GM12892 (cell line): ENCODE measurements at regions not wholly inside any gene's neighbourhood (a gene's known extent, or its start where the extent isn't known, plus 50 kb on each side); places are given as distances from the start of the nearest gene placed in this dataset.
A peak's percentile ranks its signal among the peaks of the same experiment; 100 is the strongest.
"Not testable (repeated sequence)": the region's sequence is repeated elsewhere in the genome, so short reads cannot be mapped to it uniquely, and the experiment has no call there.

ENCODE experiments used
- DNase-seq: peaks from one replicate; pipeline ENCODE4 v3.0.0; 2011; ENCODE audit not compliant: insufficient read length
- FAIRE-seq: peaks from 2 replicates; lab custom pipeline; 2011; peaks lifted over from hg19 to GRCh38; lab: Jason Lieb, UNC
- POLR2A ChIP-seq: IDR thresholded peaks from 2 replicates; pipeline ENCODE4 v1.6.1; 2011; ENCODE audit warnings: low read depth, low read length, control low read depth
- POLR2AphosphoS5 ChIP-seq: IDR thresholded peaks from 2 replicates; pipeline ENCODE4 v1.6.1; 2011; ENCODE audit warnings: low read depth, low read length, control low read depth
- TAF1 ChIP-seq: IDR thresholded peaks from 2 replicates; pipeline ENCODE4 v1.6.1; 2011; ENCODE audit warnings: low read depth, mild to moderate bottlenecking, control low read depth, low read length, borderline replicate concordance

DNA sequence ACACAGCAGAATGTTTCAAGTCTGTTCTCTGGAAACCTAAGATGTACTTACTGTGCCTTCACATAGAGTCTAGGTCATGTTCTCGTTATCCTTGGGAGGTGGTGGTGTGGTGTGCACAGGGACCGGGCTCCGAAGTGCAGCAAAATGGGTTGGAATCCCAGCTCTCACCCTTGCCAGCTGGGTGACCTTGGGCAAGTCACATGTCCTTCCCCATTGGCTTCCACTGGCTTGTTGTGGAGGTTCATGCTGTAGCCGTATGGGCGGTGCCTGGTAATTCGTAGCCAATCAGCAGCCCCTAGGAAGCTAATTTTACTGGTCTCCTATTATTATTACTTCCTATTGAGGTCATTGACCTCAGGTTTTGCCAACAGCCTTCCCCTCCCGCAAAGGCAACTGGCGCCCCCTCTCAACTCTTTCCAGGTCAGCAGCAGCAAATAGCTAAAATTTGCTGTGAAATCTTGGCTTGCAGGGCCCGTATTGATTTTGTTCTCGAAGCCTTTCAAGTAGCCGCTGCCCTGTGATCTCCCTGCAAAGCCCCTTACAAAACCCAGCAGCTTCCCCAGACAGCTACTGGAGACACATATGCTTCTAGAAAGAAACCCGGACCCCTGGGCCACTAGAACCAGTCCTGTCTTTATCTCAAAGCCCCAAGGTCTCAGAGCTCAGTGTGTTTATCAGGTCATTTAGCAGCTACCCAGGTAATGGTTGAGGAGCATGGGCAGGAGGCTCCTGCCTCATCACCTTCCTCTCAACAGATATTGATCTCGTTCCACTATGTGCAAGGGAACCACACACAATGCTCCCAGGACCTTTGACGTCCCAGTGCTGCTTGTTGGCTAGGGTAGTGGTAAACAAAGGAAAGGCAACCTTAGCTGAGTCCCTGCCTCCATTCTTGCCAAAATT, 66.5 kb upstream of the SLC1A4 start:
- TF ChIP-seq POLR2AphosphoS5, result no peak
- FAIRE-seq, result no peak
- DNase-seq, result no peak

DNA sequence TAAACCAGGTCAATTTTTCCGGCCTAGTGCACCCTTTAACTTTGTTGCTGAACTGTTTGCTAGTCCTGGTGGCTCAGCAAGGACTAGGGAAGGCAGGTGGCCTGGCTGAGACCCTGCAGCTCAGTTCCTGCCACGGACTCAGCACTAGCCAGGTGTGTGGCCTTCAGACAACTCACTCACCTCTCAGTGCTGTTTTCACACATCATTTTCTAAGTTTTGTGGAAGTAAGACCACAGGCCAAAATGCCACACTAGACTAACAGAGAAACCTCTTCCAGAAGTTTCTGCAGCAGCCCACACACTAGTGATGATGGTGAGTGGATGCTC, 65.9 kb upstream of the SLC1A4 start:
- DNase-seq, result no peak
- TF ChIP-seq POLR2A (no peak), TAF1 (no peak), POLR2AphosphoS5 (no peak)
- FAIRE-seq, result no peak

GRCh38 chr2:64924170-64924934, 64.8 kb upstream of the SLC1A4 start:
- FAIRE-seq, result peak; percentile 78
- TF ChIP-seq POLR2AphosphoS5 (no peak), POLR2A (no peak), TAF1 (no peak)
- no peak for DNase-seq

GRCh38 chr2:64925930-64926722, 63.1 kb upstream of the SLC1A4 start:
- FAIRE-seq, DNase-seq: not testable (repeated sequence)

GRCh38 chr2:64928813-64929212, 60.4 kb upstream of the SLC1A4 start:
- DNase-seq (no peak), FAIRE-seq (no peak)
- TF ChIP-seq POLR2A (no peak), TAF1 (no peak)

GRCh38 chr2:64929333-64929732, 59.9 kb upstream of the SLC1A4 start:
- TF ChIP-seq POLR2AphosphoS5, result no peak
- TF ChIP-seq TAF1, result no peak
- TF ChIP-seq POLR2A, result no peak
- DNase-seq (no peak), FAIRE-seq (no peak)

GRCh38 chr2:64930258-64930671, 58.9 kb upstream of the SLC1A4 start:
- DNase-seq, result no peak
- peak; percentile 66 for FAIRE-seq
- TF ChIP-seq POLR2A, result peak; percentile 24; the same call in 1 of the 2 replicates
- no peak for TF ChIP-seq POLR2AphosphoS5

GRCh38 chr2:64931246-64932115, 57.7 kb upstream of the SLC1A4 start:
- peak; percentile 82 for FAIRE-seq
- TF ChIP-seq TAF1 (no peak), POLR2AphosphoS5 (no peak), POLR2A (no peak)
- no peak for DNase-seq

GRCh38 chr2:64932116-64932370, 57.2 kb upstream of the SLC1A4 start:
- TF ChIP-seq POLR2AphosphoS5 (no peak), TAF1 (no peak), POLR2A (no peak)
- DNase-seq, result no peak
- FAIRE-seq, result no peak

DNA sequence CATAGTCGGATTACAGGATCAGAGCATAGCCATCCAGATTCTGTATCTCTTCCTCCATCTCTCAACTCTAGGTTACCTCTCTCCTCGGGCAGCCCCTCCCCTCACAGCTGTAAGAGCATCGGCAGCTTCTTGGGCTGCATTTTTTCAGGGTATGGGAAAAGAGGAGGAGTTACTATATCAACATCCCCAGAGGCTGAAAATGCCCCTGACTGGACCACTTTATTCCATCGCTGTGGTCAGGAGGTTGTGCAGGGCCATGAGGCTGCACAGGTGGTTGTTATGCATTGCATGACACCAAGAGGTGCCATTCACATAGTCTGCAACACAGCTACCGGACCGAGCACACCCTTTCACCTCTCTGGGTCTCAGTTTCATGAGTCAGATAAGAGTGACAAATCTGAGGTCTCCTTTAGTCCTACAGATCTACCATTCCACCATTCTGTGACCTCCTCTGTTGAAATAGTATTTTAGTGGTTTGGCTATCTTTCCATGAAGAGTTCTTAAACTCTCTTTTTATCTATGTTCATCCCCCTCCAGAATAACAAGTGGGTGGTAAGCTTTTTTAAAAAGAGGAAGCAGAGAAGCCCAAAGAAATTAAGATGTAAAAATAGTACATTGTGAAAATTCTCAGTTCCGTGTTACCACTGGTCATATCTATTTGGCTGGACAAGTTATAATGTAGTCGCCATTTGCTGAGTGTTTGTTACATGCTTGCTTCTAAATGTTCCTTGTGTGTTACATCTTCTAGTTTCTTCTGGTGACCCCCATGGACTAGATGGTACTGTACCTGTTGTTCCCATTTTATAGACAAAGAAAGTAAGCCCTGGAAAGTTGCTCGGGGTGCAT, 56.6 kb upstream of the SLC1A4 start:
- DNase-seq, result peak; percentile 41
- FAIRE-seq, result peak; percentile 98
- peak; percentile 71 for TF ChIP-seq POLR2A
- TF ChIP-seq TAF1, result peak; percentile 73; the same call in 1 of the 2 replicates
- peak; percentile 75 for TF ChIP-seq POLR2AphosphoS5
